ENCODE measurements at regions not wholly inside any gene's neighbourhood (a gene's known extent, or its start where the extent isn't known, plus 50 kb on each side); places are given as distances from the start of the nearest gene placed in this dataset.

DNA sequence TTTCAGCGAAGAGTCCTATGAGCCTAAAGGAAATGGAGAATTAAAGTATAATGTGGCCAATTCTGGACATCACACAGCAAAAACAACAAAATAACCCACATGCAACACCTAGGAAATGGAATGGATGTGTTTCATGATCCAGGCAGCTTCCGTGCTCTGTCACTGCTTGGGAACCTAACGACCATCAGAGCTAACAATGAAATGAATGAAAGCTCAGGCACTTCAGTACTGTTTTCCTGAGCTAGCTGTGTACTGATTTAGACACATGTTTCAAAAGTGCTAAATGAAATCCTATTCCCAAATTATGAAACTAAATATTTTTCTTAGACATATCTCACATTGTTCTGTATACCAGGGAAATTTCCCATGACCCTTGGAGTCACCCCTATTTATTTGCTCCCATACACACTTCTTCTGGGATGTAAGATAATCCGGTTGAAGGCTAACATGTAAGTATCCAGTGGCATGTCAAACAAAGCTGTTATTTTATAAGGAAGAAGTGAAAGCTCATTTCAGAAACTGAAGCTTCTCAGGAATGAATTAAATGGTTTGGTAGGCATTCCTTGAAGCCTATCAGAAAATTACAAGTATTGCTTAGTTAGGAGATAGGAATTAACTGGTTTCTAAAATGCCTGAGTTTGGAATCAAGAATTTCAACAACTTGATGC, 108.5 kb upstream of the RND3 start:
- Histone ChIP-seq H3K4me3 (ENCODE audit: low read depth in 1 of 2, low read length in 2 of 2) (no peak overlapping the region), H3K9ac (ENCODE audit: low read depth in 1 of 2, low read length in 2 of 2) (no peak overlapping the region), H3K27ac (ENCODE audit: low read depth, low read length) (no peak overlapping the region), H3K36me3 (ENCODE audit: control insufficient read depth in 1 of 2, insufficient read depth in 2 of 2, low read length in 2 of 2) (no peaks in the 10 kb centered on the region), H3K9me3 (ENCODE audit: control insufficient read depth in 1 of 2, low read length in 2 of 2) (no peaks in the 10 kb centered on the region), H3K4me1 (ENCODE audit: control insufficient read depth in 1 of 2, insufficient read depth in 2 of 2, low read length in 2 of 2) (no peaks in the 10 kb centered on the region), H3K27me3 (ENCODE audit: control insufficient read depth in 1 of 2, insufficient read depth in 2 of 2, low read length in 2 of 2) (no peaks in the 10 kb centered on the region)

DNA sequence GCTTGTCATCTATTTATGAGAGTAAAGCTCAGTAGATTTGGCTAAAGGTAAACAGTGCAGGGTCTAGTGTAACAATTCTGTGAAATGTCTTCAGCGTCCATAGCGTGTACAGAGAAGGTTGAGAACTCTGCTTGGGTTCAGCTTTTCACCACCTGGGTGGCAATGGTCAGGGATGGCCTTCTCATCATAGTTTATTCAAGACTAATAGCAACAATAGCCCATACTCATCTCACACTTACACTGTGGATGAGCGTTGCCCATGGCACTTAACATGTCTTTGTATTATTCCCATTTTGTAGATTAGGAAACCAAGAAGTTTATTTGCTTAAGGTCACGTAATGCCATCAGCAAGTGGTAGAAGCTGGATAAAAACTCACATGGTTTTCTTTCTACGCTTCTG, 106.8 kb upstream of the RND3 start:
- Histone ChIP-seq H3K4me3 (ENCODE audit: low read depth in 1 of 2, low read length in 2 of 2) (no peak overlapping the region), H3K36me3 (ENCODE audit: control insufficient read depth in 1 of 2, insufficient read depth in 2 of 2, low read length in 2 of 2) (no peaks in the 10 kb centered on the region), H3K9me3 (ENCODE audit: control insufficient read depth in 1 of 2, low read length in 2 of 2) (no peaks in the 10 kb centered on the region), H3K9ac (ENCODE audit: low read depth in 1 of 2, low read length in 2 of 2) (no peak overlapping the region), H3K27me3 (ENCODE audit: control insufficient read depth in 1 of 2, insufficient read depth in 2 of 2, low read length in 2 of 2) (no peaks in the 10 kb centered on the region), H3K27ac (ENCODE audit: low read depth, low read length) (no peak overlapping the region), H3K4me1 (ENCODE audit: control insufficient read depth in 1 of 2, insufficient read depth in 2 of 2, low read length in 2 of 2) (no peaks in the 10 kb centered on the region)

DNA sequence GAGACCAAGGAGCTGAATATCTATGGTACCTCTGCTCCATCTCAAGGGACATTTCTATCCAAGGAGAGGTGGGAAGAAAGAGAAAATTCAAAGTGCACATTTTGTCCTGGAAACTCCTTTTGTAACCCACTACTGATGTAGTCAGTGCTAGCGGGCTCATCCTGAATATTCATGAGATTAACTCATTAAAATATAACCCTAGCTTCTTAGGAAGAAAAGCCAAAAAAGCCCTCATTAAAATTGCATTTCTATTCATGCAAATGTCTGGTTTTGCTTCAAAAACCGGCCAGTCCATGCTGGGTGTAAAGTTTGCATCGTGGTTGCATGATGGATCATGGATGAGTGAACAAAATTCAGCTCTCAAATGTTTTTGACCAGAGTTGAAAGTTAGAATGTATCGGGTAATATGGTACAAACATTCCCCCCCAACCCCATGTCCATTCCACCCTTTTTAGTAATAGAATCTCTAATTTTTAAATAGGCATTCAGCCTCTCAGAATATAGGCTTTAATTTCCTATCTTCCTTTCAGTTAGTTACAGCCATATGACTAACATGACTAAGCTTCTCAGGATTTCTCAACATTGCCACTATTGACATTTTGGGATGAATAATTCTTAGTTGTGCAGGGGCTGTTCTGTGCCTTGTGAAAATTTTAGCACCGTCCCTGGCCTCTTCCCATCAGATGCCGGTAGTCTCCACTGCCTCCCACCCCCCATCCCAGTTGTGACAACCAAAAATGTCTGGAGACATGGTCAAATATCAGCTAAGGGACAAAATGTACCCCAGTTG, 104.2 kb upstream of the RND3 start:
- H3K9me3 ChIP-seq (ENCODE audit: control insufficient read depth in 1 of 2, low read length in 2 of 2), result no peaks in the 10 kb centered on the region
- H3K4me1 ChIP-seq (ENCODE audit: control insufficient read depth in 1 of 2, insufficient read depth in 2 of 2, low read length in 2 of 2), result no peaks in the 10 kb centered on the region
- no peaks in the 10 kb centered on the region for H3K36me3 ChIP-seq (ENCODE audit: control insufficient read depth in 1 of 2, insufficient read depth in 2 of 2, low read length in 2 of 2)
- H3K4me3 ChIP-seq (ENCODE audit: low read depth in 1 of 2, low read length in 2 of 2), result no peak overlapping the region
- H3K27ac ChIP-seq (ENCODE audit: low read depth, low read length), result no peak overlapping the region
- H3K9ac ChIP-seq (ENCODE audit: low read depth in 1 of 2, low read length in 2 of 2), result no peak overlapping the region
- no peaks in the 10 kb centered on the region for H3K27me3 ChIP-seq (ENCODE audit: control insufficient read depth in 1 of 2, insufficient read depth in 2 of 2, low read length in 2 of 2)

DNA sequence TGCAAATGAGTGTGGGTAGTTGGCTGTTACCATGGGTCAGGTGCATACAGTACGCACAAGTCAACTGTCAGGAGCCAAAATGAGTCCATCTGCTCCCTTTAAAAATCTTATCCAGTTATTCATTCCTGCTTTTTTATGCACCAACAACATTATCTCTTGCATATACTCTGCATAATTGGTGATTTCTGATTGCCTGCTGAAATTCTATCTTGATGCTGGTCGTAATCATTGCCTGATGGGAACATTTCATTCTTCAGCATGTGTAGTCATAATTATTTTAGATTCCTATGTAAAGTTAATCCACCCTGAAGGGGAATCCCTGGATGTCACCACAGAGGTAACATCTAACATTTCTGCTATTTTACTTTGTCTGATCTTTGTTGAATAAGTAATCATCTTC, 102.2 kb upstream of the RND3 start:
- H3K9ac ChIP-seq (ENCODE audit: low read depth in 1 of 2, low read length in 2 of 2), result no peak overlapping the region
- no peaks in the 10 kb centered on the region for H3K4me1 ChIP-seq (ENCODE audit: control insufficient read depth in 1 of 2, insufficient read depth in 2 of 2, low read length in 2 of 2)
- H3K4me3 ChIP-seq (ENCODE audit: low read depth in 1 of 2, low read length in 2 of 2), result no peak overlapping the region
- no peaks in the 10 kb centered on the region for H3K36me3 ChIP-seq (ENCODE audit: control insufficient read depth in 1 of 2, insufficient read depth in 2 of 2, low read length in 2 of 2)
- no peaks in the 10 kb centered on the region for H3K9me3 ChIP-seq (ENCODE audit: control insufficient read depth in 1 of 2, low read length in 2 of 2)
- H3K27ac ChIP-seq (ENCODE audit: low read depth, low read length), result no peak overlapping the region
- no peaks in the 10 kb centered on the region for H3K27me3 ChIP-seq (ENCODE audit: control insufficient read depth in 1 of 2, insufficient read depth in 2 of 2, low read length in 2 of 2)

DNA sequence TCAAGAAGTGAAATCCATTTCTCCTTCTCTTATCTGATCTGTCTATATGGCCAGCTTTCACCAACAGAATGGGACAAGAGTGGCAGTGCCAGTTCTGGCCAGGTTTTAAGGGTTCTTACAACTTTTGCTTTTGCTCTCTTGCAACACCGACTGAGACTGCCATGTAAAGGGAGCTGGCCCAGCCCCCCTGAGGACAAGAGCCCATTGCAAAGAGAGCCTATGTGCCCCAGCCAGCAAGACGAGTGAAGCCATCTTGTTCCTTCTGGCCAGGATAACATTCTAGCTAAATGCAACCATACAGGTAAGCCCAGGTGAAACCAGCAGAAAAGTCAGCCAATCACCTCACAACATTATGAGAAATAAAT, 101.0 kb upstream of the RND3 start:
- Histone ChIP-seq H3K36me3 (ENCODE audit: control insufficient read depth in 1 of 2, insufficient read depth in 2 of 2, low read length in 2 of 2) (no peaks in the 10 kb centered on the region), H3K9me3 (ENCODE audit: control insufficient read depth in 1 of 2, low read length in 2 of 2) (no peaks in the 10 kb centered on the region), H3K27ac (ENCODE audit: low read depth, low read length) (no peak overlapping the region), H3K27me3 (ENCODE audit: control insufficient read depth in 1 of 2, insufficient read depth in 2 of 2, low read length in 2 of 2) (no peaks in the 10 kb centered on the region), H3K9ac (ENCODE audit: low read depth in 1 of 2, low read length in 2 of 2) (no peak overlapping the region), H3K4me1 (ENCODE audit: control insufficient read depth in 1 of 2, insufficient read depth in 2 of 2, low read length in 2 of 2) (no peaks in the 10 kb centered on the region), H3K4me3 (ENCODE audit: low read depth in 1 of 2, low read length in 2 of 2) (no peak overlapping the region)

DNA sequence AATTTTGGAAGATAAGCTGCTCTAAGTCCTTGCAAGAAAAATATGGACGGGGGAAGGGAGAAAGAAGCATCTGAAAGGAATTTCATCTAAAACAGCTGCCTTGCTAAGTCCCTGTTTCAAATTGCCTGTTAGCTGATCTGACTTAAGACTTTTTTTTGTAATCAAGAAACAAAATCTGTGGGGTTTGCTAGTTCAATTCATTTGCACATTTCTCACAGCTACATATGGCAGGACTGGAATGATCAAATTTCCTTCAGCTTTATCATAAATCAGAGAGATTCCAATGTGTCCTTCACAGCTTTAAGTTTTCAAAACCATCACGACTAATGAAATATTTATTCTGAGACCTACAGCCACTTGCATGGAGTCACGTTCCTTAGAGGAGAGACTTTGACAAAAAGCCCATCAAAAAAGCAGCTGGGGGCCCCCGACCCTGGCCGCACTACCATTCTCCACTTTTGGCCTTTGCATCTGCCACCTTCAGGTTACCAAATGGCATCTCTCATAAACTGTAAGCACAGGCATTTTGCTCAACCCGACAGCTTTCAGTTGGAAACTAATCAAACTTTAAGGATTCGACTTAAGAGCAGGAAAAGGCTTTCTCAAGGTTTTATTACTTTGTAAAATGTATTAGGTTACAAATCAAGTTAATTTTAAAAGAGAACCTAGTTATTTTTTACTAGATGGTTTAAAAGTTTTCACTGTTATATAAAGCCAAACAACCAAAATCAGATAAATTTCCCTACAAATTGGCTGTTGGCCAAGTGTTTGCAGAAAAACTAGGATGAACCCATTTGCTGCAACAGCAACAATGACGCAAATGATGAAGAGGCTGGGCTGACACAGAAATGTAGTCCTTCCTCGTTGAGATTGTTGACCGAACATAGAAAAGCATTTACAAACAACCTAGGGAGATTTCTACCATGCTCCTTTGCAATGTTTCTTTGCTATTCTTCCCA, 100.4 kb upstream of the RND3 start:
- Histone ChIP-seq H3K36me3 (ENCODE audit: control insufficient read depth in 1 of 2, insufficient read depth in 2 of 2, low read length in 2 of 2) (no peaks in the 10 kb centered on the region), H3K27me3 (ENCODE audit: control insufficient read depth in 1 of 2, insufficient read depth in 2 of 2, low read length in 2 of 2) (no peaks in the 10 kb centered on the region), H3K9ac (ENCODE audit: low read depth in 1 of 2, low read length in 2 of 2) (no peak overlapping the region), H3K4me3 (ENCODE audit: low read depth in 1 of 2, low read length in 2 of 2) (no peak overlapping the region), H3K9me3 (ENCODE audit: control insufficient read depth in 1 of 2, low read length in 2 of 2) (no peaks in the 10 kb centered on the region), H3K4me1 (ENCODE audit: control insufficient read depth in 1 of 2, insufficient read depth in 2 of 2, low read length in 2 of 2) (no peaks in the 10 kb centered on the region), H3K27ac (ENCODE audit: low read depth, low read length) (no peak overlapping the region)

DNA sequence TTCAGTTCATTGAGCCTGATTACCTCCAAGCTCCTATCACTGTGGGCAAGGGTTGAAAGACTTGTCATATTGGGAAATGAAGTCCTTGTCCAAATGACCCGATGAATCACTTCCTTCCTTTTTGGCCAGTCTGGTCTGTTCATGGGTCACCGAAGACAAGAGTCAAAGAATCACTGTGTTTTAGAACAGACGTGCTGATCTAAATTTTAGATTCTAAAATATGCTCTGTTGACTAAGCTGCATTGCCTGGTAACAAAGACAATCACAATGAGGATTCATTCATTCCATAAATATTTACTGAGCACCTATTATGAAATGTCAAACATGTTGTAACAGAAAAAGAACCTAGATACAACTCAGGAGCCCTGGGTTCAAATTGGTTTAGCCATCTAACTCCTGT, 99.4 kb upstream of the RND3 start:
- Histone ChIP-seq H3K9me3 (ENCODE audit: control insufficient read depth in 1 of 2, low read length in 2 of 2) (no peaks in the 10 kb centered on the region), H3K27me3 (ENCODE audit: control insufficient read depth in 1 of 2, insufficient read depth in 2 of 2, low read length in 2 of 2) (no peaks in the 10 kb centered on the region), H3K4me3 (ENCODE audit: low read depth in 1 of 2, low read length in 2 of 2) (no peak overlapping the region), H3K4me1 (ENCODE audit: control insufficient read depth in 1 of 2, insufficient read depth in 2 of 2, low read length in 2 of 2) (no peaks in the 10 kb centered on the region), H3K9ac (ENCODE audit: low read depth in 1 of 2, low read length in 2 of 2) (no peak overlapping the region), H3K36me3 (ENCODE audit: control insufficient read depth in 1 of 2, insufficient read depth in 2 of 2, low read length in 2 of 2) (no peaks in the 10 kb centered on the region), H3K27ac (ENCODE audit: low read depth, low read length) (no peak overlapping the region)

DNA sequence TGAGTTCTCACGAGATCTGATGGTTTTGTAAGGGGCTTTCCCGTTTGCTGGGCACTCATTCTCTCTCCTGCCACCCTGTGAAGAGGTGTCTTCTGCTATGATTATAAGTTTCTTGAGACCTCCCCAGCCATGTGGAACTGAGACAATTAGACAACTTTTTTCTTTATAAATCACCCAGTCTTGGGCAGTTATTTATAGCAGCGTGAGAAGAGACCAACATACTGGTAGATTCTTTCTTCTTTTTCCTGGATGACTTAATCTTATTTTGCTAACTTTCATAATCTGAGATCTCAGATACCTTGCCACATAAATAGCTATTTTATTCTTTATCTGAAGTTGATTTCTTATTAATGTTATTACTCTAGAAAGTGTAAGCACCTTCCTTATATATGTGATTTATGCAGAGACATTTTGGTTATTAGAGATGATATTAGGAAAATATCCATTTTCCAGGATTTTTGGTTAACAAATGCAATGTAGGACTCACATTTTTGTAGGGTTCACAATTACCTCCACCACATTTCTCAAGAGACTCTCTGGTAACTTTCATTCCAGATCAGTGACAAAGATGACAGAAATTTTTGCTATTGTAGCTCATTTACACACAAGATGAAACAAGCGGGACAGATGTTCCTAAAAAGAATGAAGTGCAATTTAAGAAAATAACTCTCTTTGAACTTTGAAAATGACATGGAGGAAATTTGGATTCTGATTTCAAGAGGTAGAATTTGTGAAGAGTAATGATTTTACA, 97.9 kb upstream of the RND3 start:
- Histone ChIP-seq H3K27me3 (ENCODE audit: control insufficient read depth in 1 of 2, insufficient read depth in 2 of 2, low read length in 2 of 2) (no peaks in the 10 kb centered on the region), H3K9ac (ENCODE audit: low read depth in 1 of 2, low read length in 2 of 2) (no peak overlapping the region), H3K27ac (ENCODE audit: low read depth, low read length) (no peak overlapping the region), H3K4me1 (ENCODE audit: control insufficient read depth in 1 of 2, insufficient read depth in 2 of 2, low read length in 2 of 2) (no peaks in the 10 kb centered on the region), H3K36me3 (ENCODE audit: control insufficient read depth in 1 of 2, insufficient read depth in 2 of 2, low read length in 2 of 2) (no peaks in the 10 kb centered on the region), H3K9me3 (ENCODE audit: control insufficient read depth in 1 of 2, low read length in 2 of 2) (no peaks in the 10 kb centered on the region), H3K4me3 (ENCODE audit: low read depth in 1 of 2, low read length in 2 of 2) (no peak overlapping the region)

DNA sequence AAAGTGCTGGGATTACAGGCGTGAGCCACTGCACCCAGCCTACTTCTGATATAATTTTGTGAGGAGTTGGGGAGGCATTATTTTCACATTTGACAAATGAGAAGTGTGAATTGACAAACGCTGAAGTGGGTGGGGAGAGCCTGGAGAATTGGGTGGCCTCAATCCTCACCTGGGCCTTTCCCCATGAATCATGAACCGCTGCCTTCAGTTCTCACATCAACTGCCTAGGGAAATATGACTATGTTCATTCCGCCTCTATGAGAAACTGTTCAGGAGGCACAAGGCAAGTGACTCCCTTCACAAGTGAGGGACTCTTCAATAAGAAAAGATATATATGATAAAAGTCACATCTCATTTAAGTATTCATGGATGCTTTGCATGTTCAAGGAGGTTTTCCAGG, 96.6 kb upstream of the RND3 start:
- no peak overlapping the region for H3K4me3 ChIP-seq (ENCODE audit: low read depth in 1 of 2, low read length in 2 of 2)
- H3K27ac ChIP-seq (ENCODE audit: low read depth, low read length), result no peak overlapping the region
- H3K36me3 ChIP-seq (ENCODE audit: control insufficient read depth in 1 of 2, insufficient read depth in 2 of 2, low read length in 2 of 2), result no peaks in the 10 kb centered on the region
- H3K9me3 ChIP-seq (ENCODE audit: control insufficient read depth in 1 of 2, low read length in 2 of 2), result peaks cover 0 to 4% of the 10 kb centered on the region in 2 donors
- H3K27me3 ChIP-seq (ENCODE audit: control insufficient read depth in 1 of 2, insufficient read depth in 2 of 2, low read length in 2 of 2), result no peaks in the 10 kb centered on the region
- no peaks in the 10 kb centered on the region for H3K4me1 ChIP-seq (ENCODE audit: control insufficient read depth in 1 of 2, insufficient read depth in 2 of 2, low read length in 2 of 2)
- H3K9ac ChIP-seq (ENCODE audit: low read depth in 1 of 2, low read length in 2 of 2), result no peak overlapping the region
